ENCODE measurements at regions not wholly inside any gene's neighbourhood (a gene's known extent, or its start where the extent isn't known, plus 50 kb on each side); places are given as distances from the start of the nearest gene placed in this dataset.
"Not testable (repeated sequence)": the region's sequence is repeated elsewhere in the genome, so short reads cannot be mapped to it uniquely, and the experiment has no call there.

- H3K27me3 ChIP-seq; DNase-seq (ENCODE audit: low spot score in 2 of 2); intact Hi-C loops (cut with DNase I): not testable (repeated sequence)
These were observed 843.1 kb downstream of the TMEM121 start for GRCh38 chr14:106369456-106369855.

GRCh38 chr14:106372870-106373652, 846.7 kb downstream of the TMEM121 start:
- Histone ChIP-seq H3K27ac (no peak overlapping the region), H3K4me3 (no peak overlapping the region), H3K9me3 (no peaks in the 10 kb centered on the region), H3K4me1 (no peaks in the 10 kb centered on the region), H3K27me3 (no peaks in the 10 kb centered on the region), H3K36me3 (no peaks in the 10 kb centered on the region)
- TF ChIP-seq CTCF (IDR thresholded peaks at IDR 0.05): no peak
- no peak for DNase-seq (ENCODE audit: low spot score in 2 of 2)
- intact Hi-C loops (cut with DNase I): no loop called here

More at GRCh38 chr14:106369456-106369855, 843.1 kb downstream of the TMEM121 start:
- not testable (repeated sequence) for H3K4me3 ChIP-seq, H3K4me1 ChIP-seq, H3K27ac ChIP-seq, H3K36me3 ChIP-seq, H3K9me3 ChIP-seq

GRCh38 chr14:106373653-106374110, 847.3 kb downstream of the TMEM121 start:
- H3K4me1 ChIP-seq; H3K27ac ChIP-seq; H3K9me3 ChIP-seq; H3K36me3 ChIP-seq; DNase-seq (ENCODE audit: low spot score in 2 of 2); H3K27me3 ChIP-seq; H3K4me3 ChIP-seq; intact Hi-C loops (cut with DNase I): not testable (repeated sequence)

- H3K27me3 ChIP-seq: no peaks in the 10 kb centered on the region
- TF ChIP-seq CTCF (IDR thresholded peaks at IDR 0.05): no peak
- no peaks in the 10 kb centered on the region for H3K9me3 ChIP-seq
- intact Hi-C loops (cut with DNase I): no loop called here
- no peaks in the 10 kb centered on the region for H3K4me1 ChIP-seq
- no peak overlapping the region for H3K27ac ChIP-seq
- DNase-seq (ENCODE audit: low spot score in 2 of 2): no peak
- no peaks in the 10 kb centered on the region for H3K36me3 ChIP-seq
- H3K4me3 ChIP-seq: no peak overlapping the region
These were observed 851.0 kb downstream of the TMEM121 start for GRCh38 chr14:106377432-106377831.

- H3K36me3 ChIP-seq: no peaks in the 10 kb centered on the region
- TF ChIP-seq CTCF (IDR thresholded peaks at IDR 0.05): no peak
- H3K4me3 ChIP-seq: no peak overlapping the region
- no peaks in the 10 kb centered on the region for H3K27me3 ChIP-seq
- no peak for DNase-seq (ENCODE audit: low spot score in 2 of 2)
- no peak overlapping the region for H3K27ac ChIP-seq
- no peaks in the 10 kb centered on the region for H3K4me1 ChIP-seq
- intact Hi-C loops (cut with DNase I): no loop called here
- no peaks in the 10 kb centered on the region for H3K9me3 ChIP-seq
These were observed 851.8 kb downstream of the TMEM121 start for GRCh38 chr14:106378191-106378590.

GRCh38 chr14:106380740-106381139, 854.4 kb downstream of the TMEM121 start:
- Histone ChIP-seq H3K36me3 (no peaks in the 10 kb centered on the region), H3K4me1 (no peaks in the 10 kb centered on the region), H3K27me3 (no peaks in the 10 kb centered on the region), H3K4me3 (no peak overlapping the region), H3K27ac (no peak overlapping the region), H3K9me3 (no peaks in the 10 kb centered on the region)
- intact Hi-C loops (cut with DNase I): no loop called here
- no peak for TF ChIP-seq CTCF (IDR thresholded peaks at IDR 0.05)
- no peak for DNase-seq (ENCODE audit: low spot score in 2 of 2)

GRCh38 chr14:106389186-106389585, 862.8 kb downstream of the TMEM121 start:
- H3K4me1 ChIP-seq; H3K27ac ChIP-seq; DNase-seq (ENCODE audit: low spot score in 2 of 2); H3K36me3 ChIP-seq; H3K4me3 ChIP-seq; intact Hi-C loops (cut with DNase I); H3K9me3 ChIP-seq; H3K27me3 ChIP-seq: not testable (repeated sequence)

Data from ascending aorta (tissue), 2 donors.